ENCODE measurements at regions not wholly inside any gene's neighbourhood (a gene's known extent, or its start where the extent isn't known, plus 50 kb on each side); places are given as distances from the start of the nearest gene placed in this dataset.

GRCh38 chr4:67103001-67103747, 442.1 kb downstream of the CENPC start:
- TF ChIP-seq, protein P1, sequence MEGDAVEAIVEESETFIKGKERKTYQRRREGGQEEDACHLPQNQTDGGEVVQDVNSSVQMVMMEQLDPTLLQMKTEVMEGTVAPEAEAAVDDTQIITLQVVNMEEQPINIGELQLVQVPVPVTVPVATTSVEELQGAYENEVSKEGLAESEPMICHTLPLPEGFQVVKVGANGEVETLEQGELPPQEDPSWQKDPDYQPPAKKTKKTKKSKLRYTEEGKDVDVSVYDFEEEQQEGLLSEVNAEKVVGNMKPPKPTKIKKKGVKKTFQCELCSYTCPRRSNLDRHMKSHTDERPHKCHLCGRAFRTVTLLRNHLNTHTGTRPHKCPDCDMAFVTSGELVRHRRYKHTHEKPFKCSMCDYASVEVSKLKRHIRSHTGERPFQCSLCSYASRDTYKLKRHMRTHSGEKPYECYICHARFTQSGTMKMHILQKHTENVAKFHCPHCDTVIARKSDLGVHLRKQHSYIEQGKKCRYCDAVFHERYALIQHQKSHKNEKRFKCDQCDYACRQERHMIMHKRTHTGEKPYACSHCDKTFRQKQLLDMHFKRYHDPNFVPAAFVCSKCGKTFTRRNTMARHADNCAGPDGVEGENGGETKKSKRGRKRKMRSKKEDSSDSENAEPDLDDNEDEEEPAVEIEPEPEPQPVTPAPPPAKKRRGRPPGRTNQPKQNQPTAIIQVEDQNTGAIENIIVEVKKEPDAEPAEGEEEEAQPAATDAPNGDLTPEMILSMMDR (IDR thresholded peaks at IDR 0.05): no peak
- no peak for TF ChIP-seq POLR2A (IDR thresholded peaks at IDR 0.05)
